HG02610 (cell line): ENCODE measurements at regions not wholly inside any gene's neighbourhood (a gene's known extent, or its start where the extent isn't known, plus 50 kb on each side); places are given as distances from the start of the nearest gene placed in this dataset.

Experiments used
- ATAC-seq: cut with Tn5 transposase; IDR thresholded peaks from one replicate; pipeline ENCODE4 v1.9.1; 2021; ENCODE audit warnings: mild to moderate bottlenecking, moderate library complexity; ENCODE audit not compliant: unreplicated experiment

DNA sequence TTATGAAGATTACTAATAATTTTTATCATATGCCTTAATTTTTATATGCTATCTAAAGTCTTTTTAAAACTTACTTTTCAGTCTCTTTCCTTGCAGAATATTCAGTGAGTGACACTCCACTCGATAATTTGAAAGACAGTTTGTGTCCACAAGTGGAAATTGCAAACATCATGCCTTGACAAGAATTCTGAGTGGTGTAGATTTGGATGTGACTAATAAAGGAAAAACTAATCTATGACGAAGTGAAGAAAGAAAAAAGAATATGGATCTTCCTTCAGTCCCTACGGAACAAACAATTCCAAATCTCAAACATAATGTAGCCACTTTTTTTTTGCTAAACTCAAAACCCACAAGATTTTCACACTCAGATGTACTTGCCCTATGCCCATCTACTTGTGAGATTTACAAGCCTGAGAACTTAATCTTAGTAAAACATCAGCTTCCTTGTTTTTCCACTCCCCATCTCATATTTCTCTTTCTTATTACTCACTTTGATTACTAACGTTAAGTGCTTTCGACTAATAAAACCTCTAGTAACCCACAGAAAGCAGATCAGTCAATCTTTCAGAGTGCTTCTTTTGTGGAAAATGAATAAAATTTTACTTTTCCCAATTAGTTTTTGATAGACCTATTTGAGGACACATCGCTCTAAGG, 1155.8 kb downstream of the GRIK2 start:
- no peak for ATAC-seq

DNA sequence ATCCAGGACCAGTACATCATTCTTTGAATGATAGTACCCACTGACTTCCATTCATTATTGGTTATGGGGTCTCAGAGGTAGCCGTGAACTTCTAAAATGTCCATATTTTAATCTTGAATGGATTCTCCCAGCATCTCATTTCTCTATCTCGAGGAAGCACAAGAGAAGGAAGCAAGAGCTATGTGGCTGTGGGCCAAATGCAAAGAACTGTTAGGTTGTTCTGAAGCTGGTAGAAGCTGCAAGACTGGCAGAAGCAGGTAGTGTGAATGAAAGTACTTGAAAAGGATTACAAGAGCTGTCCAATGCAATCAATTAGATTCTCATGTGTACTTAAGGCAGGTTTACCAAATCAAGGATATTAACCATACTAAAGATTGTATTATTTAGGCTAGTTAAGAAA, 1131.8 kb downstream of the GRIK2 start:
- ATAC-seq, result no peak

DNA sequence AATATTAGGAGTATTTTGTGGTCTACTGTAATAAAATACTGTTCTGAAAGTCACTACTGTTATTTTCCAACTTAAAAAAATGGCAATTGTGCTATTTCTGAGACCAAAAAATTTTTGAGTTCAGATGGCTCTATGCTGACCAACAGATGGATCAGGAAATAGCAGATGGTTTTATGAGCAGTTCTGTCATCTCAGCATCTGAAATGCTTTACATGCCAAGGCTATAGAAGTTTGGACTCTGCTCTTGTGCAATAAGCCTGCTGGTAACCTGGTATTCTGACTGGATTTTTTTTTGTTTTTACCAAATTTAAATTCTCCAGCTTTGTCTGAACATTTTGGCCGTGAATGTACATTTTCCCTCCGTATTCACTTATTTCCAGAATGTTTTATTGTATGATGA, 1127.5 kb downstream of the GRIK2 start:
- no peak for ATAC-seq

DNA sequence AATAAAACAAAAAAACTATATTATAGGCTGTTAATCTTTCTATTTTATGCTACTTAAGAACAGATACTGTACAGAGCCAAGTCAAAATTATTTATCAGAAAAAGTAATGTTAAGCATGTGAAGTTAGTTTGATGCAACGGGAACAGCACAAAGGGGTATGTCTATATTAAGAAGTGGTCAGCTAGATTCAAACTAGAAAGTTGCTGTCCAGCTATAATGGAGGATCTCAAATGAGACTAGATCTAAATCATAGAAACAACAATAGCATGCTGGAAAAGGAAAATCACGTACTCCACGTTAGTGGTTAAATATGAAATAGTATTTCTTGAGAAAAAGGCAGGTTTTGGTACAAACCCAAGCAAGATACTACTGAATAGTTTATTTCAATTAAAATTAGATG, 1124.0 kb downstream of the GRIK2 start:
- ATAC-seq, result no peak

DNA sequence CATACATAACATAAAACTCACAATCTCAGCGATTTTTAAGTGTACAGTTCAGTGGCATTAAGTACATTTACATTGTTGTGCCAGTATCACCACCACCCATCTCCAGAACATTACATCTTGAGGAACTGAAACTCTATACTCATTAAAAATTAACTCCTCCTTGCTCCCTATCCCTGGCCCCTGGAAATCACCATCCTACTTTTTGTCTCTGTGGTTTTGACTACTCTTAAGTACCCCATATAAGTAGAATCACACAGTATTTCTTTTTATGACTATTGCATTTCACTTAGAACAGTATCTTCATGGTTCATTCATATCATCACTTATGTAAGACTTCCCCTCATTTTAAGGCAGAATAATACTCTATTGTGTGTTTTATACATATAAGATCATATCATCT, 1108.1 kb downstream of the GRIK2 start:
- ATAC-seq, result peak; percentile 81

DNA sequence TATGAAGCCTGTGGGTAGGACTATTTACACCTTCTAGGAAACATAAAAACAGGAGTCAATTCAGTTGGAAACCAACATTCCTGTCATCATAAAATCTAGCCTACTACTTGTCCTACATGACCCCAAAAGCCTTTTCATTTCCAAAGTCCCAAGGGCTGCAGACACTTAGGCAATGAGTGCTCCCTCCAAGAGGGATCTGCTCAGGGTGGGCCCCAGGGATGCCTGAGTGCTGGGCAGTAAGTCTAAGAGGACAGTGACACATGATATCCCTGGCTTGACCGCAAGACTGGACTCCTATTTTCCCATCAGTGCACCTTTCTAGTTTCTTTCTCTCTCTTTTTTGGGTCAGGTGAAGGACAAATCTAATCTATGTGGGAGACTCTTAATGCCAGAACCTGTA, 1101.3 kb downstream of the GRIK2 start:
- no peak for ATAC-seq

DNA sequence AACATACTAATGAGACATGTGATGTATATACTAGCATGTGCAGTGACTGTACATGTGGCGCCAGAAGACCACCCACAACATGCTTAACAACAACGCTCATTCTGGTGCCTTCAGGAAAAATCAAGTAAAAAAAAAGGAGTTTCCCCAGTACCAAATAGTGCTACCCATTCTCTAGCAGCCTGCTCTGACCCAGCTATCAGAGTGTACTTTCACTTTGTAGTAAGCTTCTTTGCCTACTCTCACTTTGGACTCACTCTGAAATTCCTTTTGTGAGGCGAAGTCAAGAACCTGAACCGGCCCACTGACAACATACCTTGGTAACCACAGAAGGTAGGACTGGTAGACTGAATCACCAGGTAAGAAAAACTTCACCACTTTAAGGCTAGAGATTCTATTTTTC, 1100.0 kb downstream of the GRIK2 start:
- ATAC-seq, result no peak

DNA sequence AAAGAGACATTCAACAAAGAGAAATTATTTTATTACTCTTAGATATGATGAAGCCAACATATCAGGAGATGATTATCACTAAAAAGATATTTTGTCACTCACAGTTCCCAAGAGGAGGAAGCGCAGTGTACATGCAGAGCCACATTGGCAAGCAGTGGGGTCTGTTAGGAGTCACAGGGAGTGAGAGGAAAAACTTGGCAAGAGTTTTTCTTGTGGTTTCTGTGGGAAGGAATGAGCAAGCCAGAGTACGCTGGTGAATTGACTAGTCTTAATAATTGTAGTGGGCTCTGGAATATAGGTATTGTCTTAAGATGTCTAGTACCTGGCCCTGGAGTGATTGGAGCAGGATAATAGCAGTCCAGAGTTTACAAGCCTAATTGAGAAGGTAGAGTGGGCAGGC, 1095.2 kb downstream of the GRIK2 start:
- no peak for ATAC-seq

DNA sequence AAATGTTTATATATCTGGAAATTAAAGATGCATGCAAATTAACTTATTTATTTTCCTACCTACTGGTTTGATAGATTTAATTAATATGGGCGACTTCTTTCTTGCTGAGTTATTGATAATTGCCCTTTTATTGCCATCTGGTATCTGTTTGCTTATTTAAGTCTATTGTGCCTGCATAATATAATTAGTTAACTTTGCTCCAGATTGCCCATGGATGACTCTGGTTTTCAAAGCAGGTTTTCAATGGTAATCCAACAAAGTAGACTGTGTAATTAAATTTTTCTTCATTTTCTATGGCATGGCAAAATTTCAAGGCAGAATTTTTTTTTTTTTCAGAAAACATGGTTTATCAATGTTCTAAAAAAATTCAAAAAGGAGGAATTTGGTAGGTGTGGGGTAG, 1092.0 kb downstream of the GRIK2 start:
- ATAC-seq, result no peak

DNA sequence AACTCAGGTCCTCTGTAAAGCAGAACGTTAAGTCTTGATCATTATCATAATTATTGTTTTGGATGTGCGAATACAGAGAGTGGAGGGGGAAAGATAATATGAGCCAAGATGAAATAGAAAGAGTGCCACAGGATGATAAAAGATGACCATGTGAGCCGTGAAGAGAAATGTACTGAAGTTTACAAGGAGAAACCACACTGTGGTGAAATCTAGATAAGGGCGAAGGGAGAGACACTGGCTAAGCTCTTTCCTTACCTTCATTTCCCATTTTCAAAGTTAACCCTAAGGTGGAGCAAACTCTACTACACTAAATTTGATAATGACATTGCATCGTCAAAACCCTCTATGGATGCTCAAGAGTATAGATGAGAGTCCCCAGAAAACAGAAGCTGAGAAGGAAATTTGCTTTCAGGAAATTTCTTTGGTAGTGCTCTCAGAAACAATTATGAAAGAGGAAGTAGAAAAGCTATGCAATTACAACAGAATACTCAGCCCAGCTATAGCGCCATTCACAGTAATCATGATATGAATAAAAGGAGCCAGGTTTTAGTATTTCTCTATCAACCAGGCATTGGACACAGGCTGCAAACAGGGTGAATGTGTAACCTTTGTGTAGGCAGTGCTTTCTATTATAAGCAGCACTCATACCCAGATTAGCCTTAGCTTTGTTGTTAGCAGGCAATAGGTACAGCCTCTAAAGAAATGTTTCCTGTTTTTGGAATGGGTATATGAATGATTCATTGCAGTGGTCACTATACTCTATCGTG, 1080.7 kb downstream of the GRIK2 start:
- no peak for ATAC-seq

DNA sequence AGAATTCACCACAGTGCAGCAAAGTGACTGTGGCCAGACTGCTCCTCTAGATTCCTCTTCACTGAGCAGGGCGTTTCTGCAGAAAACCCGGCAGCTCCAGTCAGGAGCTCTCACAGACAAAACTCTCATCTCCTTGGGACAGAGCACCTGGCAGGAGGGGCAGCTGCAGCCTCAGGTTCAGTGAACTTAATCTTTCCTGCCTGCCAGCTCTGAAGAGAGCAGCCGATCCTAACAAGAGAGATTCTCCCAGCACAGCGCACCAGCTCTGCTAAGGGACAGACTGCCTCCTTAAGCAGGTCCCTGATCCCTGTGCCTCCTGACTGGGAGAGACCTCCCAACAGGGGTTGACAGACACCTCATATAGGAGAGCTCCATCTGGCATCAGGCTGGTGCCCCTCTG, 1065.5 kb downstream of the GRIK2 start:
- no peak for ATAC-seq

DNA sequence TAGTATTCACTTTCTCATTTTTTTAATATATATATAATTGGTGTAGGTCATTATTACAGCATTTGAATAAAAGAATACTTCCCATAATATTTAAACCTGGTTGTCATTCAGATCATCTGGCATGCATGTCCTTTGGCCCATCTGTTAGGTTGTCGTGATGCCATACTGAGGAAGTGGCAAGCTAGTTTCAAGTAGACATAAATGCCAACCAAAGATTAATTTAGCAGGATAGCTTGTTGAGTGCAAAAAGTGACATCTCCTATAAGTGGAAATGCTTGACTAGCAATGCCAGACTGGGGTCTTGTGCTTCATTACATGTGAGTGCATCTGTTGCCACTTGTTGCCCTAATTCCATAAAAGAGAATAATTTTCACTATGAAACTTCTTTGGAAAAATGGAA, 1044.7 kb downstream of the GRIK2 start:
- ATAC-seq, result no peak

DNA sequence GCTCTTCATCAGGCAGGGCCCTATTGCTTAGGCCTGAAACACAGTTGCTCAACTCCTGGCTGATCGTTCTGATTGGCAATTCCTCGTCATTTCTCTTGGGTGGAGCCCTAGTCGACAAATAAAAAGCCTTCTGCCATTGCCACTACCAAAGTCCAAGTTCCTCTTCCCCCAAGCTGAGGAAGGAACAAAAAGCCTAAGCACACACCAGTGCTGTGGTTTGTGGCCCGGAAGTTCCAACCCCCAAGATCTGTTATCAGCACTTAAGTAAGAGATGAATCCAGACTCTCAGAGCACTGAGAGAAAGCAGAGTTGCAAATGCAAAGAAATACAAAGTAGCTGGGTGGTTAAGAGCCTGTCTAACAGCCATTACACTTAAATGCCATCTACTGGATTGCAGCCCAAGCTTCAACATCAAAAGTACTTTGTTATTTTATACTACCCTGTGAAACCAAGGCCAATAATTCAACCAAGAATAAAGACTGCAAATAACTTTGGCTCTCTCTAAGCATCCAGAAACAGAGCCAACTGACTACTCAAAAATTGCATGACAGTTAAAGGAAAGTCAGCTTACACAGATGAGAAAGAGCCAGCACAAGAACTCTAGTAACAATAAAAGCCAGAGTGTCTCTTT, 1024.0 kb downstream of the GRIK2 start:
- no peak for ATAC-seq

DNA sequence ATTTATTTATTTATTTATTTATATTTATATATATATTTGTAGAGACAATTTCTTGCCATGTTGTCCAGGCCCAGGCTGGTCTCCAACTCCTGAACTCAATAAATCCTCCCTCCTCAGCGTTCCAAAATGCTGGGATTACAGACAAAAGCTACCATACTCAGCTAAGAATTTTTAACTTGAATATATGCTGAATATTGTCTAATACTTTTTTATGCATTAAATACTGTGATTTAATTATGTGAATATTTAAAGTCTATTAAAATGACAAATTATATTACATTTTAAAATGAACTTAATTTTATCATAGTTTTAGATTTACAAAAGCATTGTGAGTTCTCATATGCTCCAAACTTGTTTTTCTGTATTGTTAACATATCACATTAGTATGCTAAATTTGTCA, 1022.4 kb downstream of the GRIK2 start:
- no peak for ATAC-seq

DNA sequence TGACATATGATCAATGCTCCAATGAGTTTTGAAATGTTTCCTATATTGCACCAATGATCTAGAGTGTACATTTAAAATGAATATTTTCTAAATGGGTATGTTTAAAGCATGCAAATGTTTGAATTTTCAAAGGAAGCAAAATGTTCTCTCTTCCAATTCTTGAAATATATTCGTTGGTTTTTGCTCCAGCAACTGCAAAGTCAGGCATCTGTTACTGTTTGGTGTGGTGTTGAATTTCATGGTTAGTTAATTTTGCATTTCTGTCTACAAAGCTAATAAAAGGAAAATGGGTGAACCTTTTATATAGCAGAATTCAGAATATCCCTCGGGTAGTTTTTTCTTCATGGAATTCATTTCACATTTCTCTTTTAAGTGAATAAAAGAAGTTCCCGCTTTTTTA, 1018.3 kb downstream of the GRIK2 start:
- no peak for ATAC-seq

DNA sequence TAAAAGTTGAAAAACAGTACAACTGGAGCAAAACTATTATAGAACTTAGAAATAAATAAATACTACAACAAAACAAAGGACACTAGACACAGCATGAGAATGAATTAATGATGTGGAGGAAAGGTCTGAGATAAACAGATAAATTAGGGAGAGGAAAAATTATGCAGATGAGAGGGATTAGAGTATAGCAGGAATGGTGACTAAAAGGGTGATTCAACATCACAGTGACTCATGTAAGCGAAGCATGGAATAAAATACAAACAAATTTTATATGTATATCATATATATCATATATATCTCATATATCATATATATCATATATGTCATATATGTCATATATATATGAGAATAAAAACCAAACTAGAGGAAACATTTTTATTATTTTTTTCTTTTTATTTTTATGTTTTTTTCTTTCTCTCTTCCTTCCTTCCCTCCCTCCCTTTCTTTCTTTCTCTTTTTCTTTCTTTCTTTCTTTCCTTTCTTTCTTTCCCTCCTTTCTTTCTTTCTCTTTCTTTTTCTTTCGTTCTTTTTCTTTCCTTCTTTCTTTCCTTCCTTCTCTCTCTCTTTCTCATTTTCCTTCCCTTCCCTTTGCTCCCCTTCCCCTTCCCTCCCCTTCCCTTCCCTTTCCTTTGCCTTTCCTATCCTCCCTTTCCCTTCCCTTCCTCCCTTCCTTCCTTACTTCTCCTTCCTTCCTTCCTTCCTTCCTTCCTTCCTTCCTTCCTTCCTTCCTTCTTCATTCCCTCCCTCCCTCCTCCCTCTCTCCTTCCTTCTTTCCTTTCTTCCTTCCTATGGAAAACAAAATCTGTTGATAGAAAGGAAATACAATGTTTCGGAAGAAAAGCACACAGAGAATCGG, 1014.6 kb downstream of the GRIK2 start:
- no peak for ATAC-seq

DNA sequence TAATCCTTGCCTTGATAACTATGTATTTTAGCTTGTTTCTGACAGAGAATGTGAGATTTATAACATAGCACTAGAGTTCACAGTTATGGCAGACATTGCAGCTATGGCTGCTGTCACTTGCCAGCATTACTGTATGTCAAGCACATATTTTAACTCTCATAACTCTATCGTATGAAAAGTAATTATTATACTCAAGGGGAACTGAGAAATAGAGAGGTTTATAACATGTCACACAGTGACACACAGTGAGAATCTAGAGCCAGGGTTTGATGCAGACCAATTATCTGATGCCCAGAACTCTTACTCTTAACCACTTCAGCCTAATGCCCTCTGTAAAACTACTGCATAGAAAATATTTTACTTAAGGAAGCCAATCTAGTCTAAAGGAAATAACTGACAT, 1012.4 kb downstream of the GRIK2 start:
- ATAC-seq, result no peak

DNA sequence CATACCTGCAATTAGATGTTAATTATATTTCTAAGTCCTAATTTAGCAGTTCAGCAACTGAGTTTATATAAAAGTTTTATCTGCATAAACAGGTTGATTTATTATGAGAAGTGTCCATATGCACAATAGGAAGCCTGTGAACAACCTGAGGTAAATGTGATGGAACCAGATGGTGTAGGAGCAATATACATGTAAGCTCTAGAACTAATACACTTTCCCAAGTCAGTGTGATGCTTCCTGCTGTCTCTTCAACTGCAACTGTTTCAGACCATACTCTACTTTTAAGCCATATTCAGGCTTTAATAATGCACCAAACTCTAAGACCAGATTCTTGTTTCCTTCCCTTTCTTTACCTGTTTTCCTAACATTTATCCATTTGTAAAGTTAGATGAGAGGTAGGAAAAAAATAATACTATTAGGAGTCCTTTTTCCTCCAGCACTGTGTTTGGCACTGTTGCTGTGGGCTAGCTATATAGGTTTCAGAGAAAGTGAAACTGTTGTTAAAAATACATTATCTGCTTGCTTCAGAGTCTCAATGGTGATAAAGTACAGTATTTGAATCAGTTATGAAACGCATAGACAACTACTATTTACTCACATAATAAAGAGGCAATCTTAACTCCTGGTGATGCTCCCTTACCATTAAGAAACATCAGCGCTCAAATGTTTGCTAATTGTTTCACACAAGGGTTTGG, 1009.3 kb downstream of the GRIK2 start:
- no peak for ATAC-seq

DNA sequence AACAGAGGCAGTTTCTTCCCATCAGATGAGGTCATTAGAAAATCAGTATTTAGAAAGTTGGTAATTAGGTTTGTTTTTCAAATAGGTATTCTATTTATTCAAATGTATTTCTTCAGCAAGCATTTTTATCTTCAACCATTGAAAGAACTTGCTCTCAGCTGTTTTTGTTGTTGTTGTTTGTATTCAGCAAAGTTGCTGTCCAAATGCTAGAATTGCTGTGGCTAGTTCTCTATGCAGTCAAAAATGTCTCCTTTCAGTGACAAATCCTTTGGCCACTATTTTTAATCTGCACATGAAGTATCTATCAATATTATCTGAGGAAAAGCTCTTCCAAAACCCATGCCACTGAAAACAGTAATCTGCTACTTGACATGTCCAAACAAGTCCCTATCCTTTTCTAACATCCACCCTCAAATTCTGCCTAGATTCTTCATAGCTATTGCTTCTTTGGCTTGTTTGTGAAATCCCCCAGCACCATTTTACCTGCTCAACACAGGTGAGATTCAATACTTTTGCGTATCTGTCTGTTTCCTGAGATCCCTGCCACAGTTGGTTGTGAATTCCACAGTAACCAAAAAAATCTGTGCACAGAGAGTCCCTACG, 1005.4 kb downstream of the GRIK2 start:
- no peak for ATAC-seq

DNA sequence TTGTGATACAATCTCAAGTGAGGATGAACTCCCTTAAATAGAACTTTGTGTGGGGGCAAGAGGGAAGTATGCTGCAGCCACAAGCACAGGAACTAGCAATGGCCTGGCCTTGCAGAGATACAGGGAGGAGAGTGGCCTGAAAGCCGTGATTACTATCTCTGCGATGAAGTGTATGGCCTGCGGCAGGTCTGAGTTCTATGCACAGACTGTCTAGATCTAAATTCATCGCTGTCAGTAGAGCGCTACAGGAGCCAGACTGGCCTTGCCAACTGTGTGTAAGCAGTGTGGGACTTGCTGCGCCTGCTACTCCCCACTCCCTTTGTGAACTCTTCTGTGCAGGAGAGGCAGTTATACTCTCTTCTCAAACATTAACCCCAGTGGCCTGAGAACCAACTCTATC, 997.0 kb downstream of the GRIK2 start:
- ATAC-seq, result no peak
